ENCODE measurements at regions not wholly inside any gene's neighbourhood (a gene's known extent, or its start where the extent isn't known, plus 50 kb on each side); places are given as distances from the start of the nearest gene placed in this dataset.

- TF ChIP-seq CTCF (IDR thresholded peaks at IDR 0.05), result no peak
- TF ChIP-seq POLR2AphosphoS5 (IDR thresholded peaks at IDR 0.05; ENCODE audit: low read depth, low read length), result no peak
- TF ChIP-seq REST (IDR thresholded peaks at IDR 0.05; ENCODE audit: insufficient read depth in 1 of 2, low read depth in 2 of 2, low read length in 1 of 2), result no peak
- no peak for TF ChIP-seq SIN3A (IDR thresholded peaks at IDR 0.05; ENCODE audit: borderline replicate concordance, insufficient read depth, low read depth, low read length)
- no peak for TF ChIP-seq TCF7L2 (IDR thresholded peaks at IDR 0.05; ENCODE audit: low read depth, low read length)
These were observed 326.9 kb downstream of the FSIP2 start for GRCh38 chr2:186065491-186065890.

All from Panc1 (cell line).